ENCODE measurements at regions not wholly inside any gene's neighbourhood (a gene's known extent, or its start where the extent isn't known, plus 50 kb on each side); places are given as distances from the start of the nearest gene placed in this dataset.

DNA sequence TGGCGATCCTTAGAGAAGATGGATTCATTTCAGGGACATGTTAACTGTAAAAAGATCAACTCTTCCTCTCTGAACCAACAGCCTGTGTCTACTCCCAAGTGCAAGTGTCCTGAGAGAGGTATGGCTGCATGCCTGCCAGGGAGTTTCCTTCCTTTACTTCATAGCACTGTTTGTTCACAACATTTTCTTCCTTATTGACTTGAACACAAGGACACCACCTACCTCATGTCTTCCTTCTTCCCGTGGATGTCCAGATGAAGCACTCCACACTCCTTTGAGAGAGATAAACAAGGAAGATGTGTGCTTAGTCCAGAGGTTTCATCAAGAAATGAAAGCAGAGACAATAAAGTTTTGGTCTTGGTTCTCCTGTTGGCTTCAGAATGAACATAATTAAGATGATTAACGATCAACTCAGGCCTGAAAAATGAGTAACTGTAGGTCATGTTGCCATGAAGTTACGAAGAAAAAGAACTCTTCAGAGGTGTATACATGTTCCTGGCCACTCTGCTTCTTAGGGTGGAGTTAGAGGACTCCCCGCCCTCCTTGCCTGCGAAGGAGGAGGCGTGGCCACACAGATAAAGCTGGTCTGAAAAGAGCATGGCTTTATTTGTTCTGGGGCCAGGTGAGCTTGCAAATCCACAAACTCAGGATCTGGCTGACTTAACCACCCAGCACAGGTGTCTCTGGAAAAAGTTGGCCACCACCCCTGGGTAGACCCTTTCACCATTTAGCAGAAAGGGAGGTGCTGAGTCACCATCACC is 155.0 kb upstream of the KCTD1 start:
- no peak for DNase-seq (ENCODE audit: low read depth in 3 of 3)

DNA sequence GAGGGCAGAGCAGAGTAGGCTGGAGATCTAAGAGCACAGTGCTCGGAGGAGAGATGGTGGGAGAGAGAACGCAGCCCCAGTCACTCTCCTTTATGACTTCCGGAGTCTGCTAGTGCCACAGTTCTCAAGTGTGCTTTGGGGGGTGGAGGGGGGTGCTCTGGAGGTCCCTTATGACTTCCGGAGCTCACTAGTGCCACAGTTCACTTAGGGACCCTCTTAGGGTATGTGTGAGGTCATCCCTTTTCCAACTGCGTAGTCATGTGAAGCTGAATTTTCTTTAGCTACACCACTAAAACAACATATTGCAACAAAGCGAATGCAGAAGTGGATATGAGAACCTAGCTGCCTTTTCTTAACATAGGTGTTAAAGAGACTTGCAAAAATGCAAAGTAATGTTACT is 153.7 kb upstream of the KCTD1 start:
- DNase-seq (ENCODE audit: low read depth in 3 of 3), result no peak

DNA sequence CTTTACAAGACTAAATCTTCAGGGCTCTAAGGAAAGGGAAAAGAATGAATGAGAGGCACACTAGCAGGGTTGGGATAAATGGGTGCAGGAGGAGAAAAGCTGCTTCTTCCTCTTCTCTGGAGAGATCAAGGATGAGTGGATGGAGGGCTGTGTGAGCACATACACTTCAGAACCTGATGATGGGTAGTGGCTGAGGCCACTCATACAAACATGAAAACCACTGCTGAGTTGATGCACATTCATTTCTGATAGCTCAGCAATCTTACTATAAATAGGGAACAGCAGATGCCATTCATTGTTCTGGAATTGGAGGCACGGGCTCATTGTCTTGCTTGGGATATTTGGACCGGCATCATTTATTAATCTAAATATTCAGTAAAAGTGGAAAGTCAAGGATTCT is 152.4 kb upstream of the KCTD1 start:
- DNase-seq (ENCODE audit: low read depth in 3 of 3), result no peak

DNA sequence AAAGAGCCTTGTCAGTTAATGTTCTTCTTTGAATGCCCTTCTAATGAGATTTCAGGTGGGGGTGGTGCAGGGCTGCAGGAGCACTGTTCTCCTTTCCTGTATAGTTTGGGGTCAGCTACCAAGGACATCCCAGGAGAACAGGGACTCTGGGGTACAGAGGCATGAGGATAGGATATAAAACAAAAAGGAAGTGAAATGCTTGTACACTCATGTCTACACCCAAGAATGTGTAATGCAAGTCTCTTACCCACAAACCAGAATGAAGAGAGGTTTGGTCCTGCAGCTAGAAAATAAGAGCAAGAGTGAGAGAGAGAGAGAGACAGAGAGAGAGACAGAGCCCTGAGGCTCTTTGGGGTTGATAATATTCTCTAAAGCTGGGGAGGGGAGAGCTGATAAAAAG is 151.8 kb upstream of the KCTD1 start:
- no peak for DNase-seq (ENCODE audit: low read depth in 3 of 3)

DNA sequence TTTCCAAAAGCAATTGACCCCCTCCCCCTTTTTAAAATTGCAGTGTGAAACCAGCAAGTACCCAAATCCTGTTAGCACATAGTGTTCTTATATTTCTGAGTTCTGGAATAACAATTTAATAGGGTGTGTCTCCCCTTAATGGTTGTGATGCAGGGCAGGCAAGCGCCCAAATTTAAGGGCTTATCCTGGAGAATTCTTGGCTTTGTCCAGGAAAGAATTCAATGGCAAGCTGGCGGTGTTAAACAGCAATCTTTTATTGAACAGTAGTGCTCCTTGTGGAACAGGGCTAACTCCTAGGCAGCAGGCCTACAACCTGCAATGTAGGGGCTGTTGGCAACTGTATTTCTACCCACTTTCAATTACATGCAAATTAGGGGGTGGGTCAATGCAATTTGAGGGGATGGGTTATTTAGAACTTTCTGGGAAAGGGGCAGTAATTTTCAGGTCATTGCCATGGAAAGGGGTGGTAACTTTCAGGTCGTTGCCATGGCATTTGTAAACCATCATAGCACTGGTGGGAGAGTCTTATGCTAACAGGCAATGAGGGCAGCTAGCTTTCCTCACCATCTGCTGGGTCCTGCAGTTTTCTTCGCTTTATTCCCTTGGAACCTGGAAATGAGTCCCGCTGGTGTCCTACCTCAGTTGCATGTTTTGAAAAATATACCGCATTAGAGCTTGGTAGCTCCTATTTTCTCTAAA is 149.0 kb upstream of the KCTD1 start:
- DNase-seq (ENCODE audit: low read depth in 3 of 3), result no peak

DNA sequence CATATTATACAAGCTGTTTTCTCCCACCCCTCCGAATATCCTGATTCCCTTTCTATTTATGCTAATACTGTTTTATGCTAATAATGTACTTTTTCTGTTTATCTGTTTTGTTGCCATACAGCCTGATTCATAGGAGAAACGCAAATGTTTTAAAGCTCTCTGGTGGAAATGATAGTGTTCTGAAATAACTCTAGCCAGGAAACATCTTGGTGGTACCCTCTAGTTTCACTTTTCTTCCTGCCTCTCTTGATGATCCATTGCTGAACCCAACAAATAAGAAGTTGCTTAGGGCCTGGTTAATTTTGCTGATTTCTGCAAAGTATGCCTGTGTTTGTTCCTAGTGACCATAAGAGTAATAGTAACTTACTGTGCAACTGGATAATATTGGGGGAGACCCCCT is 148.4 kb upstream of the KCTD1 start:
- DNase-seq (ENCODE audit: low read depth in 3 of 3), result no peak

DNA sequence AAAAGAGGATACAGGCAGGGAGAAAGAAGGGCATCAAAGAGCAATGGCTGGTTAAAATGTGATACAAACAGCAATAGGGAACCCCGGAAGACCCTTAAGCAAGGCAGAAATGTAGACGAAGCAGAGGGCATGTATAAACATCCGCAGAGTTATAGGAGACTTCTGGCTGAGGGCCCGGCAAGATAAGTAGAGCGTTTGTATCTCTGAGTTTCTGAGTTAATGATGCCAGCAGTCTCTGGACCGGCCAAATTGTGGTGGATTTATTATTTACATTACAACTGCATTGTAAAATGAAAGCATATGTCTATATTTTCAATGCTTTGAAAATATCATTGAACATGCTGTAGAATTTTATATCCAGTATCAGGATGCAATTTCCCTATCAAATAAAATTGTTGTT is 148.0 kb upstream of the KCTD1 start:
- DNase-seq (ENCODE audit: low read depth in 3 of 3), result no peak

DNA sequence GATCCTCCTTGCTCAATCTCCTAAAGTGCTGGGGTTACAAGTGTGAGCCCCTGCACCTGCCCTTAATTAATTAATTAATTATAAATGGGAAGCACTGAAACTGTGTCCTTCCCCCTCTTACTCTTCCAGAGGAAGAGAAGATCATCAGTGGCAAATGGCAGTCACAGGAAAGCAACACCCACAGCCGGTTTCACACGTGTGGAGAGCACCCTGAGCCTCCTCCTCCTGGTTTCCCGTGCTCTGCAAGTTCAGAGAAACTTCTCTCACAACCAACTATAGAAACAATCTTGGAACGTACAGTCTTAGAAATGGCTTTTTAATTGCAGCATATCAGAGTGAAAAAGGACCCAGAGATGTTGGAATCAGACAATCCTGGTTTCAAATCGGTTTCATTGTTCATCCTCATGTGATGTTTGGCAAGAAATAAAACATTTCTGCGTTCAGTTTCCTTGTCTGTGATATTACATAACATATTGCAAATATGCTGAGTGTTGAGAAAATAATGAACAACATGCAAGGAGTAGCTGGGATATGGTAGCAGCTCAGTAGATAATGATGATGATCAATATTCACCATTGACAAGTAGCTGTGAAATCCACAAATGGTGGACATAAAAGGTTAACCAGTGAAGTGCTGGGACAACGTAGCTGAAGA is 141.0 kb upstream of the KCTD1 start:
- no peak for DNase-seq (ENCODE audit: low read depth in 3 of 3)

DNA sequence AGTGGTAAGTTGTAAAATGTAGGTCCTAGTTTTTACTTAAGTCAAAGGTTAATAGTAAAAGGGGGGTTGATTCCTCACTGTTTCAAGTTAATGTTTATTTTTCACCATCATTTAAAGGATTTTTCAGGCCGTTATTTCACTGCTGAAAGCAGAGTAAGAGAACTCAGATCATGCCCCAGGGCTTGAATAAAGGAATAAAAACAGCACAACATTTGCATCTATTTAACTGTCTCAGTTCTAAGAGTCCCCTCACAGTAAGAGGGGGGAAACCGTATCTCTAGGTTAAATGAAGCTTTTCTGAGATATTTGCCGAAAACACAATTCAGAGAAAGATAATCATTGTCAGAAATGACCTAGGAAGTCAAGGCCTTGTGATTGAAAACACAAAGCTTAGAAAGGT is 138.2 kb upstream of the KCTD1 start:
- DNase-seq (ENCODE audit: low read depth in 3 of 3), result no peak

DNA sequence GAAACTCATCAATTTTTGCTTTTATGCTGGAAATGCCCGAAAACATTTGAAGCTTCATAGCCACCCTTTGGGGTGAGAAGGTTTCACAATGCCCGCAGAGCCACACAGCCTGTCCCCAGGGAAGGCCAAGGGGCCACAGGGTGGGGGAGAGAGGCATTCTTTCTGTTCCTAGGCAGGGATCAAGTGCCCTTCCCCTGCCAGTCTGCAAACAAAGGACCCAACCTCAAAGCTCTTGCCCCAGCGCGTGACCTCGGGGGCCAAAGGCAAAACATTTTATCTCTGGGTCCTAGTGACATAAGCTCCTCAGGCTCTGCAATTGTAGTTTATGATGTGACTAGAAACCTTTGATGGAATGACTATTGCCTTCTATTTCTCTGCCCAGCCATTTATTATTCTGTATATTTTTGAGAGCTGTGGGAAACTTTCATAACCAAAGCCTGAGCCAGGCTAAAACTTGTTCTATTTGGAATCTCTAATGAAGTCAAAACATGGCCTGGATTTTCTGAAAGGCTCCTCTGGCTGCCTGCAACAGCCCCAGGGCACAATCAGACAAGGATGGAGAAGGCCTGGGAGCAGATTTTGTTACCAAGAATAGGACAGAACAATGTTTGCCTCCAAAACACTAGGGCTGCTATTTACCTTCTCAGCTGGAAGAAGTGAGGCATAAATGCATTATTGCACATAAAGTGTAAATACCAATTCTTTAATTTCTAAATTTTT is 137.2 kb upstream of the KCTD1 start:
- no peak for DNase-seq (ENCODE audit: low read depth in 3 of 3)

DNA sequence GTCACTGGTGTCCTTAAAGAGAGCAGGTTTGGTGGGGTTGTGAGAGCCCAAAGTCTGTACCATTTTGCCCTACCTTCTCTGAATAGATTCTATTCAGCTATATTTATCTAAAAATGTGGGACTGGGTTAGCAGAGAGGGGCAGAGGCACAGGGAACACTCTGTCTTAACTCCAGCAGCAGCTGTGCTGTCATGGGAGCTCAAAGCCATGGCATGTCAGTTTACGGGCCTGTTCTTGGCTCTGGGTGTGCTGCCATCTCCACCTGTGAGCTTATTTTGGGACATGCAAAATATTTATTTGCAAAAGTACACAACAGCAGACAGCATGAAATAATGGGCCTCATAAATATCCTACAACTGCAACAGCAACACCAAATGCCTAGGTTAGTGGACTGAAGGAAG is 129.6 kb upstream of the KCTD1 start:
- no peak for DNase-seq (ENCODE audit: low read depth in 3 of 3)

DNA sequence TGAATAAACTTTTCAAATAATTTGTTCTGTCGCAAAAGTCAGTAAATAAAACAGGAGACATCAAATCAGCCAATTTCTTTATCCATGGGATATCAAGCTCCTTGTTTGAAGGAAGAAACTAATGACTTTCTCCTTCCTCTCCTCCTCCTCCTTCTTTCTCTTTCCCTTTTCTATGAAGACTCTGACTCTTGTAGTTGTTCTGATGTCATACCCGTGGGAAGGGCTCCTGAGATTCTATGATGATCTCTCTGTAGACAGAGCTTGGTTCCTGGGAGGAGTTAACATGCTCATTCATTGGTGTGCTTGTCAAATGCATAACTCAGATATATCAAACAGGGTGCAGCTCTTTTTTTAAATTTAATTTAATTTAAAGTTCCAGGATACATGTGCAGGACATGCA is 118.7 kb upstream of the KCTD1 start:
- DNase-seq (ENCODE audit: low read depth in 3 of 3), result no peak

DNA sequence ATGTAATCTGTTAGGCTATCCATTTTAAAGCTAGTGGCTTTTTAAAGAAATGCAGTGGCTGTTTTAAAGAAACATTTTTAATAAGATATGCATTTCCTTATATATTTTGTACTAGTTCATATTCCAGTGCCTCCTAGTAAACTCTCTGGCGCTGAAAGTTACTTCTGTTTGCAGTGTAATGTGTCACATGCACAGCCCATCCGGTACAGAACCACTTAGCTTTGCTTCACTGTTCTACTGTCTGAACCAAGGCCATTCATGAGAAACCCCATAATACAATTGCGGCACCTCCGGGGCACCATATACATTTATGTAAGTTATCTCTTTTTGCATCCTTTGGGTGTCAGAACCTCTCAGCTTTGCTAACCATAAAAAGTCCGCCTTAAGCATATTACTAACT is 114.6 kb upstream of the KCTD1 start:
- DNase-seq (ENCODE audit: low read depth in 3 of 3), result no peak

DNA sequence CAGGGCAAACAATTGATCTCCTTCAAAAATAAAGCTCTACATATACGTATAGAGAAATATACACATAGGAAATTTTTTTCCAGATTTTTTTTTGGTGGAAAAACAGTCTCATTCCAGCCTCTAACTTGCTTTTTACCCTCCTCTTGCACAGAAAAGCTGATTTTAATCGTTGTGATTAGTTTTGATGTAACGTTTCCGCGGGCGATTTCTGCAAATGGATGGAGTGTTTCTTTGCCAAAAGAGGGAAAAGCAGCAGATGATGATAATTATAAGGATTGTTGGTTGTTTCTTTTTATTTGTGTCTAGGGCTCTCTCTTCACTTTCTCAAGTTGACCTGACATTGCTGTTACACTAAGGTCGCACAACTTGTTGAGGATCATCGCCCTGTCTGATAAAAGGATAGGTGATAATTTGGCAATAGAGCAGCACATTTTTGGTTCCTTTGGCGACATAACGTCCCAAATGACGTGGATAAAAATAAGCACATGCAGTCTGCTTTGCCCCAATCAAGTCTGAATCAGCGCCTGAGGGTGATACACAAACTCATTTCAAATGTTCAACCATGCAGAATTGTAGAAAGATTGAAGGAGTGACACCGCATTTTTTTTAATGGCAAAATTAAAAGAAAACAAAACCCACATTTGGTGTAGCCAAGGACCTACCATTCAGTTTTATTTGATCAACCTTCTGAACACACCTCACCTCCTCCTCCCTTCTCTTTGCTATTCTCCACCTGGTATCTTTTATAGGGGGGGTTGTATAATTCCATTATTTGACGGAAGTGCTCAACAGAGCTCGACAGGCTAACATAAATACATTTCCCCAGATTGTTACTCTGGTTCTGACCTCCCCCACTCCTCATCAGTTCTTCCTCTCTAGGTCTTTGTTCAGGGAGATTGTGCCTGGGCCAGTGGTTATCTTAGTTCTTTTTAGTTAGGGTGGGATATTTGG is 109.6 kb upstream of the KCTD1 start:
- no peak for DNase-seq (ENCODE audit: low read depth in 3 of 3)

DNA sequence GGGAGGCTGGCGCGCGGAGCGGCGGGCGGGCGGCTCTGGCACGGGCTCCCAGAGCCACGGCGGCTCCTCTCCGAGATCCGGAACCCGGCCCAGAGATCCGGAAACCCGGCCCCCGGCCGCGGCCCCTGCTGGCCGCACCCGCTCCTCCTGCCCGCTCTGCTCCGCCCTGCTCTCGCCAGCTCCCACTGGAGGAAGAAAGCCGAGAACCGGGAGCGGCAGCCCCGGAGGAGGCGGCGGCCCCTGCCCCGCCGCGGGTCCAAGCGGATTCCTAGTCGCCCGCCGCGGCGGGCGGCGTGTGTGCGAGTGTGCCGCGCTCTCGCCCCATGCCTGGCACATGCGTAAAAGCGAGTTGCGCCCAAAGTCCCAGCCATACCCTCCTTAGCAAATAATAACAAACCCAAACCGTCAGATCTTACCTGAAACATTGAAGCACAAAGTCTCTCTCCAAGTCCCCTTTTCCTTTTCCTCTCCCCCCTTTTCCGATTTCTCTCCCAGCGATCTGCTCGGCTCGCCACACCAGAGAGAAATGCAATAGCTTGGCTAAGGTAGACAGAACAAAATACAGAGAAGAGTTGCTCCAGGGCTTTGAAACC is 108.7 kb upstream of the KCTD1 start:
- no peak for DNase-seq (ENCODE audit: low read depth in 3 of 3)

DNA sequence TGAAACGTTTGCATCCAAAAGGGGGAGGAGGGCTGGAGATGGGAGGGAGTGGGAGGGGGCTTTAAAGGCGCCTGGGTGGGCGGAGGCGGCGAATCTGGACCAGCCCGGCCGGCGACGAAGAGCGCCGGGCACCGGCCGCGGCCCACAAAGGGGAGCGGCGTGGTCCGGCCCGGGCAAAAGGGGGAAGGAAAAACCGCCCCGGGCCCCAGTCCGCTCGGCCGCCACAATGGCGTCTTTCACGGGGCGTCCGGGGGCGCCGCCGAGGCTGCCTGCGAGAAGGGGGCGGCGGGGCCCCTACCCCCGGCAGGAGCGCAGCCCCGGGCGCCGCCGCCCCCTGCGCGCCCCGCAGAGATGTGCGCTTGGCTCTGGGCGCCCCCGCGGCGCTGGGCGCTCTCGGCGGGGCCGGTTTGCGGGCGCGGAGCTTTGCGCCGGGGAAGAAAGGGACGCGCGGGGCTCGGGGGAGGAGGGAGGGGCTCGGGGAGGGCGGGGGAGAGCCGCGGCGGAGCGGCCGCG is 108.1 kb upstream of the KCTD1 start:
- no peak for DNase-seq (ENCODE audit: low read depth in 3 of 3)

DNA sequence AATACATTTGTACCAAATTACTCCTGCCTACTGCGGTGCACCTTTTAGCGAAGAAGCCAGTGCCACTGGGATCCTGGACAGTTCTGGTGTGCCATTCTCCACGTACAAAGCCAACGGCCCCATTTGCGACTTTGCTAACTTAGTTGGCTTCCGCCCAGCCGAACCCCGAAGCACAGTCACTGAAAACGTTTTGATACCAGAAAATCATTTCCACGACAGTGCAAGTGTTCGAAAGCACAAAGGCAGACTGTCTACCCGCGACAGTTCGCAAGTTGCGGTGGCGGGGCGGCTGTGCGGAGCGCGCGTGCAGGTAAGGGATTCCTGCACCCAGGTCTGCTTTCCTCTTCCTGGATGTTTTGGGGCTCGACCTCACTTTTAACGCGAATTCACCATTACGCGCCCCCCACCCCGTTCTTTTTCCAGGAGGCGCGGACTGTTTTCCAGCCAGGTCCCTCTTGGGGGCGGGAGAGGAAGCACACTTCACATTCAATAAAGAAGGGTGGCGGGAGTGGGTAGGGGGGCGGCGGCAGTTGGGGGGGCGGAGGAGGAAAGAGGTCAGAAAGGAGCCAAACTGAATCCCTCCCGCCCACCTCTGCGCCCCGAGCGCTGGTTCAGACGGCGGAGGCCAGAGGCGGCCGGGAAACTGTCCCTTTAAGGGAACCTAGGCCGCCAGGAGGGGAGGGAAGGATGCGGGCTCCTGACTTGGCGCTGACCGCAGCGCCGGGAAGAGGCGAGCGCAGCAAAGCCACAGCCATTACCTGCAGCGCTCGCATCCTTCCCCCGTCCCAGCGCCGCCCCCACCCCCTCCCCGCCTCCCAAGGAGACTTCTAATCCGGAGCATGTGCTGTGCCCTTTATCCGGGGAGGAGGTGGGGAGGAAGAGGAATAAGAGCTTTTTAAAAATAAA is 107.4 kb upstream of the KCTD1 start:
- DNase-seq (ENCODE audit: low read depth in 3 of 3), result no peak

DNA sequence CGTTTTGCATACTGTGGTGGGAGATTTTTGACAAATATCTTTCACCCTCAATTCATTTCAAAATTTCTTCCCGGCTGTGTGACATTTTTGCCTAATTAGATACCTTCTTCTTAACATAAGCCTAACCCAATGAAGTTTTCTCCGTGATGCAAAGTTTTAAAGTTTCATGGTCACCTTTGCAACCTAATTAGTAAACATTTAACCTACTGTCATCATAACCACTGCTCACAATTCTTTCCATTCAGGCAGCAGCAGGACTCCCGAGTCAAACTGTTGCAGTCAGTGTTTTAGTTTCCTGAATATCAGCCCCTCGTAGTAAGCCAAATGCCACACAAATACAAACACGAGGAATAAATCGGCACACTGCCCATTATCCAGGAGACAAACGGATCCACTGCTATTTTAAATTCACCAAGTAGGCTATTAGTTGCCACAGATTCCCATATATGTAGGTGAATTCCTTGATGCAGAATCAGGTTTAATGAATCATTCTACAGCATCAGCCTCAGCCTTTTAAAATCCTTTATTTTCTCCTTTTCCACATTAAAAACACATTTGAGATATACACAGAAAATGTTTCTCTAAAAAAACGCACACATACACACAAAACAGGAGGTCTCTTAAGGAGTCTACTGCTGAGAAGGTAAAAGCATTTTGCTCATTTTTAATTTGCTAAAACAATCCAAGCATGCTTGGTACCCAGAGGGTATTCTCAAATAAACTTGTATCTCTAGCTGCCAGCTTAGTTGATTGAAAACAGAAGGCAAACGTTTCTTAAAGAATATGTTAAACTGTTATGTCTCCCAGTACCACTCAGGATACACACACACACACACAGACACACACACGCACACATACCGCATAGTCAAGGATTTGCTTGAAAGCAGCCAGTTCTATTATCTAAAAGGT is 106.5 kb upstream of the KCTD1 start:
- DNase-seq (ENCODE audit: low read depth in 3 of 3), result no peak

Measured in stimulated activated CD4-positive, alpha-beta T cell treated with anti-CD3 and anti-CD28 coated beads, TNF-alpha, amount 100 ng/mL, for 24 hours (primary cell).